VCaP (cell line): ENCODE measurements at regions not wholly inside any gene's neighbourhood (a gene's known extent, or its start where the extent isn't known, plus 50 kb on each side); places are given as distances from the start of the nearest gene placed in this dataset.

Source experiments
- H3K27ac ChIP-seq: fragments of 450-650 bp; 2 replicates; pipeline ENCODE4 v1.5.1; 2017
- TF ChIP-seq, protein P1 (sequence below): fragments of 450-650 bp; conservative IDR thresholded peaks from 2 replicates; pipeline ENCODE4 v1.5.1; 2017; ENCODE audit warnings: mild to moderate bottlenecking, moderate library complexity

DNA sequence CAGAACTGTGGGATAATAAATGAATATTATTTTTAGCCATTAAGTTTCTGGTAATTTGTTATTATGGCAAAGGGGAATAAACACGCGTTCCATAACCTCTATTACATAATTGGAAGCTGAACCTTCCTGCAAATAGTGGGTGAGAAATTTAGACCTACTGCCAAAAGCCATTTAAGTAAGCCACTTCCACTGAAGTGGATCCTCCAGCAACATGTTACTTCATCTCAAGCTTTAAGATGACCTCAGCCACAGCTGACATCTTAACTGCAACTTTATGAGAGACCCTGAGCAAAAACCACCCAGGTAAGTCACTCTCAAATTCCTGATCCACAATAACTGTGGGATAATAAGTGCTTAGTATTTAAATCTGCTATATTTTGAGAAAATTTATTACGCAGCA is 1048.6 kb downstream of the FAM133A start:
- no peak overlapping the region for H3K27ac ChIP-seq
- TF ChIP-seq, protein P1, sequence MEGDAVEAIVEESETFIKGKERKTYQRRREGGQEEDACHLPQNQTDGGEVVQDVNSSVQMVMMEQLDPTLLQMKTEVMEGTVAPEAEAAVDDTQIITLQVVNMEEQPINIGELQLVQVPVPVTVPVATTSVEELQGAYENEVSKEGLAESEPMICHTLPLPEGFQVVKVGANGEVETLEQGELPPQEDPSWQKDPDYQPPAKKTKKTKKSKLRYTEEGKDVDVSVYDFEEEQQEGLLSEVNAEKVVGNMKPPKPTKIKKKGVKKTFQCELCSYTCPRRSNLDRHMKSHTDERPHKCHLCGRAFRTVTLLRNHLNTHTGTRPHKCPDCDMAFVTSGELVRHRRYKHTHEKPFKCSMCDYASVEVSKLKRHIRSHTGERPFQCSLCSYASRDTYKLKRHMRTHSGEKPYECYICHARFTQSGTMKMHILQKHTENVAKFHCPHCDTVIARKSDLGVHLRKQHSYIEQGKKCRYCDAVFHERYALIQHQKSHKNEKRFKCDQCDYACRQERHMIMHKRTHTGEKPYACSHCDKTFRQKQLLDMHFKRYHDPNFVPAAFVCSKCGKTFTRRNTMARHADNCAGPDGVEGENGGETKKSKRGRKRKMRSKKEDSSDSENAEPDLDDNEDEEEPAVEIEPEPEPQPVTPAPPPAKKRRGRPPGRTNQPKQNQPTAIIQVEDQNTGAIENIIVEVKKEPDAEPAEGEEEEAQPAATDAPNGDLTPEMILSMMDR: no peak

DNA sequence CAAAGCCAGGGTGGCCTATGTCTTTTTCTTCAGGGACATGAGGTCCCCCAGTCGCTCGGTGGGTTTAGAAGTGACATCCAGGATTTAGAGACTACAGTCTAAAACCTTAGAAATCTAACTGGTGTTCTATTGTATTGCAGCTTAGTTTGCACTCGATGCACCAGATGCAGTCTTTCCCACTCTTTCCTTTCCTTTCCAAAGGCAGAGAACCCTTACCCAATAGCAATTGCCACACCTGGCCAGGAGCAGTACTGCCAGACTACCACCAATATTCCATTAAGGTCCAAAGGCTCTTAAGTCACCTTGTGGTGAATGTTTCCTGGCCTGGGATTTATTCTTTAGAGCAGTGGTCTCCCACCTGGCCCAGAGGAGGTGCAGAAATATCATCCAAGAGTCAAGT is 1068.8 kb downstream of the FAM133A start:
- H3K27ac ChIP-seq: no peak overlapping the region
- TF ChIP-seq, protein P1: no peak

DNA sequence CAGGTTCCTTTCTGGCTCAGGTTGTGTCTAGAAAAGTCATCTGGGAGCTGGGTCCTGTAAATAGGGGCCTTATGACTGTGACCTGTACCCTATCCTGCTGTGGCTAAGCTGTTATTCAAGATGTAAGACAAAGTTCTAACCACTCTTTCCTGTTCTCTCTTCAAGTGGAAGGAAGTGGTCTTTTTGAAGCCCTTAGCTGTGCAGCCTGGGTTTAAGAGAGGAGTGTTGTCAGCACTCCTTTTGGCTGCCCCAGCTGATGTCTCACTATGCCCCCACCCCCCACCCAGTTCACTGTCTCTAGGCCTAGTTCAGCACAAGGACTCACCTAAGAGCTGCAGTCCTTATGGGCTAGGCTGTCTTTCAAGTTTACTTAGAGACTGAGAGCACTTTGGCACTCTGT is 1069.5 kb downstream of the FAM133A start:
- no peak overlapping the region for H3K27ac ChIP-seq
- TF ChIP-seq, protein P1: no peak

DNA sequence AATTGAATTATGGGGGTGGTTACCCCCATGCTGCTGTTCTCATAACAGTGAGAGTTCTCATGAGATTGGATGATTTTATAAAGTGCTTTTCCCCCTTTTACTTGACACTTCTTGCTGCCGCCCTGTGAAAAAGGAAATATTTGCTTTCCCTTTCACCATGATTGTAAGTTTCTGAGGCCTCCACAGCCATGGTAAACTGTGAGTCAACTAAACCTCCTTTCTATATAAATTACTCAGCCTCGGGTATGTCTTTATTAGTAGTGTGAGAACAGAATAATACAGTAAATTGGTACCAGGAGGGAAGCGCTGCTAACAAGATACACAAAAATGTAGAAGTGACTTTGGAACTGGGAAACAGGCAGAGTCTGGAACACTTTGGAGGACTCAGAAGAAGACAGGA is 1070.8 kb downstream of the FAM133A start:
- TF ChIP-seq, protein P1: no peak

DNA sequence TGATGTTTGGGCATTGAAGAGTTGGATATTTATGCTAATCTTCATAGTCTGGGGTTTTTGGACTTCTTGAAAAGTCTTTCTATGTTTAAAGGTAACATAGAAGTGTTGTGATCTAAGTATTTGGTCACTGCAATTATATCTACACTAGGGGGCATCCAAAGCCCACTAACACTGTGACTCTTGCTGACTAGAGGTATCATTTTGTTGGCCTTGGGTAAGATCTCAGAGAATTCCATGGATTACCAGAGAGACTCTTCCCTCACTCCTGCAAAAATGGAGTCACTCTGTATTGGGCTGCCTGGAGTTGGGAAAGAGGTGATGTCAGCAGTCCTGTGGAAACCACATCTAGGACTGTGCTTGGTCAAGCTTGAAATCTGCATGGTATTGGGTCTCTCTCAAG is 1077.6 kb downstream of the FAM133A start:
- H3K27ac ChIP-seq: no peak overlapping the region
- TF ChIP-seq, protein P1: no peak

More for the DNA sequence above, 1070.8 kb downstream of the FAM133A start:
- no peak overlapping the region for H3K27ac ChIP-seq

DNA sequence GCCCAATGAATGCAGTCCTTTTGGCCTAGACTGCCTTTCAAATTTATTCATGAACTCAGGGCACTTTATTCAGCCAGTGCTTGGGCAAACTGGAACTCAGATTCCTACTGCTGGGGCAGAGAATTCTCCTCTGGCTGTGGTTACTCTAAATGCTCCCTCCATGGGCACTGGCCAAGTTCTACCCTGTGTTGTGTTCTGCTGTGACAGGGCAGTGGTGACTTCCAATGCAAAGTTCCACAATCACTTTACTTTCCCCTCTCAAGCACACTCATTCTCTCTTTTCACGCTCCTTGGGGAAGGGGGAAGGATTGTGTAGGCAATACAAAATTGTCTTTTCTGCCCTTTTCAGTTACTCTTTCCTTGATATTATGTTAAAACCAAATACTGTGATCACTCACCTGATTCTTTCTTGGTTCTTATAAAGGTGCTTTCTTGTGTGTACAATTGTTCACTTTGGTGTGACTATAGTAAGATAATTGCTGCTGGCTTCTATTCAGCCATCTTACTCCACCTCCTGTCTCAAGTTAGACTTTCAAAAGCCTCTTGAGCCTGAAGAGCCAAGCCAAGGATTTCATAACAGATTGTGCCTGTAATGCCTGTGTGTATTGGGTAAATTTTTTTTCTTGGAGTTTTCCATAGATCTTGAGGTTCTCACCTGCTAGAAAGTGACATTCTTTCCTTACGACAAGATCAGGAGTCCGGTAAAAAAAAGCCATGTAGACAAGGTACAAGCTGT is 1078.6 kb downstream of the FAM133A start:
- no peak overlapping the region for H3K27ac ChIP-seq
- TF ChIP-seq, protein P1: no peak

DNA sequence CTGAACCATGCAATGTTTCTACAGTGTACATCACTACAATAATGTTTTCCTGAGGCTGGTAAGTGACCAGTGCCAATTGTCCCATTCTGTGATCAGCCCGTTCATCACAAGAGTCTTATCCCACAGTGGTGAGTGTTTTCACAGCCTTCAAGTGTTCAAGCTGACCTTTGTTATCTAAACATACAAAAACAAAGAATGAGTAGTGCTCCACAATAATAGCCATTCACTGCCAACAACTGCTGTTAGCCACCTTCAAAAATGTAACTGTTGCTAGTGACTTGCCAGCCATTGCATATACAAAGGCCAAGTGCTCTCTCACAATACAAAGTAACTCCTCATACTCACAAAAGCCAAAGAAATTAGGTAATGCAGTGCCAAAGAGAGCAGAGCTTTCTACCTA is 1084.1 kb downstream of the FAM133A start:
- H3K27ac ChIP-seq: no peak overlapping the region
- TF ChIP-seq, protein P1: no peak
